K562 (cell line): ENCODE measurements at regions not wholly inside any gene's neighbourhood (a gene's known extent, or its start where the extent isn't known, plus 50 kb on each side); places are given as distances from the start of the nearest gene placed in this dataset.

Experiments used
- ATAC-seq: fragments of 200-7000 bp; cut with Tn5 transposase; 3 replicates; pipeline ENCODE4 v1.9.1; 2020; ENCODE audit warnings: moderate library complexity
- BruUV-seq: library from RNA; stranded (reverse); fragments of 400-500 nt; replicated peaks from 2 replicates; lab custom pipeline; 2021; lab: Mats Ljungman, UMichigan
- CTCF ChIA-PET: fragments of 300-600 bp; formaldehyde crosslinking; extraction: SDS; loops from one replicate; lab custom pipeline; 2021; ENCODE audit warnings: low intra/inter-chr PET ratio; lab: Yijun Ruan, JAX
- POLR2A ChIA-PET: fragments of 300-600, 350-650 bp; sonication (Branson Sonifier 250); formaldehyde crosslinking; extraction: SDS; loops from one replicate; lab custom pipeline; 2021; ENCODE audit warnings: antibody characterized with exemption, inconsistent platforms; lab: Yijun Ruan, JAX
- DNase-seq, 4 experiments: peaks; one replicate each; pipeline versions ENCODE4 v3.0.0 to v3.0.0-alpha.2; 2011 to 2018; ENCODE audit warnings: low spot score in 3 of 4, mixed read lengths in 3 of 4; ENCODE audit errors: extremely low read depth in 1 of 4
- FAIRE-seq: peaks from 2 replicates; lab custom pipeline; 2011; peaks lifted over from hg19 to GRCh38; lab: Jason Lieb, UNC
- H2AFZ ChIP-seq: 2 replicates; pipeline ENCODE4 v1.6.0; 2011; ENCODE audit warnings: low read depth, low read length, control low read depth, inconsistent platforms
- H3K27ac ChIP-seq: fragments of 200-600 bp; 3 replicates; pipeline ENCODE4 v1.8.0; 2011; ENCODE audit warnings: low read depth, mild to moderate bottlenecking, control low read depth, inconsistent platforms, low read length, moderate library complexity, mixed read lengths; ENCODE audit errors: extremely low read depth
- H3K27me3 ChIP-seq, 2 experiments: fragments of 300-600 bp in 1 of 2; 2 replicates in 1 of 2; 3 replicates in 1 of 2; pipeline versions ENCODE4 v1.6.0 to v1.8.0; 2011; ENCODE audit warnings: inconsistent platforms in 2 of 2, low read length in 2 of 2, mild to moderate bottlenecking in 1 of 2, mixed read lengths in 1 of 2, moderate library complexity in 1 of 2; ENCODE audit not compliant: control insufficient read depth in 2 of 2, insufficient read depth in 2 of 2
- H3K36me3 ChIP-seq: fragments of 300-600 bp; 3 replicates; pipeline ENCODE4 v1.8.0; 2011; ENCODE audit warnings: mild to moderate bottlenecking, low read length, inconsistent platforms; ENCODE audit not compliant: control insufficient read depth, insufficient read depth
- H3K4me1 ChIP-seq, 2 experiments: fragments of 200-600 bp in 1 of 2; replicated peaks in 1 of 2; 2 replicates in 1 of 2; 3 replicates in 1 of 2; pipeline versions ENCODE4 v1.5.1 to v1.8.0; 2011; ENCODE audit warnings: inconsistent platforms in 2 of 2, low read length in 2 of 2, mild to moderate bottlenecking in 1 of 2, mixed read lengths in 1 of 2, moderate library complexity in 1 of 2; ENCODE audit not compliant: control insufficient read depth in 2 of 2, insufficient read depth in 2 of 2
- H3K4me2 ChIP-seq: 2 replicates; pipeline ENCODE4 v1.6.1; 2011; ENCODE audit warnings: low read length, control low read depth, inconsistent platforms, mixed read lengths; ENCODE audit not compliant: insufficient read depth
- H3K4me3 ChIP-seq: fragments of 200-600 bp; sonication (generic), shearing (Covaris generic); 2 replicates; pipeline ENCODE4 v1.5.1; 2016; ENCODE audit warnings: control low read depth, inconsistent platforms
- H3K79me2 ChIP-seq: fragments of 200-600 bp; 3 replicates; pipeline ENCODE4 v1.8.0; 2011; ENCODE audit warnings: low read length, inconsistent platforms; ENCODE audit not compliant: control insufficient read depth, insufficient read depth
- H3K9ac ChIP-seq, 2 experiments: 2 replicates each; pipeline versions ENCODE4 v1.6.0 to v1.6.1; 2011; ENCODE audit warnings: low read depth in 2 of 2, low read length in 2 of 2, control low read depth in 1 of 2, inconsistent platforms in 1 of 2, mild to moderate bottlenecking in 1 of 2, mixed read lengths in 1 of 2; ENCODE audit not compliant: insufficient read depth in 1 of 2
- H3K9me1 ChIP-seq: one replicate; pipeline ENCODE4 v1.6.0; 2011; ENCODE audit warnings: inconsistent platforms, mild to moderate bottlenecking, low read length, moderate library complexity; ENCODE audit not compliant: control insufficient read depth, insufficient read depth
- H3K9me3 ChIP-seq: replicated peaks from 2 replicates; pipeline ENCODE4 v1.5.1; 2011; ENCODE audit warnings: low read depth, low read length, inconsistent platforms; ENCODE audit not compliant: control insufficient read depth, insufficient read depth
- H4K20me1 ChIP-seq: replicated peaks from 2 replicates; pipeline ENCODE4 v1.6.1; 2011; ENCODE audit warnings: low read length, inconsistent platforms, mixed read lengths; ENCODE audit not compliant: control insufficient read depth, insufficient read depth
- FOXK2 ChIP-seq, 2 experiments: fragments of 450-650 bp; IDR thresholded peaks in 1 of 2; conservative IDR thresholded peaks in 1 of 2; 2 replicates each; pipeline ENCODE4 v1.6.1; 2016; ENCODE audit warnings: low read depth in 2 of 2, mild to moderate bottlenecking in 1 of 2
- MECOM ChIP-seq: fragments of 250-450 bp; sonication (Bioruptor Pico); IDR thresholded peaks from 2 replicates; pipeline ENCODE4 v1.8.0; 2022; ENCODE audit warnings: inconsistent platforms
- PHTF2 ChIP-seq: fragments of 250-450 bp; sonication (Bioruptor Pico); IDR thresholded peaks from 2 replicates; pipeline ENCODE4 v1.5.0; 2021; ENCODE audit warnings: mild to moderate bottlenecking
- WGBS: fragments of 100-300 bp; shearing (Covaris generic); methylation state at CpG from one replicate; pipeline ENCODE4 v1.1.6; 2016; ENCODE audit warnings: low coverage, mixed read lengths; ENCODE audit not compliant: insufficient coverage; ENCODE audit errors: missing lambda C conversion rate; 5-methylcytosine and 5-hydroxymethylcytosine counted together
- in situ Hi-C: fragments of 300-500 bp; cut with MboI; formaldehyde crosslinking; loops from 4 replicates; pipeline ENCODE4 v1.15.0; 2018; ENCODE audit warnings: inconsistent platforms, mixed read lengths
- intact Hi-C: fragments of 100-400 bp; cut with micrococcal nuclease; formaldehyde crosslinking; loops from 2 replicates; pipeline ENCODE4 v1.14.2; 2022
- TF ChIP-seq, protein P1 (sequence below), 2 experiments: fragments of 450-650 bp in 1 of 2; sonication (generic) in 1 of 2; formaldehyde crosslinking in 1 of 2; IDR thresholded peaks; 2 replicates each; pipeline versions ENCODE4 v1.7.1 to v1.9.0; 2016 to 2022; ENCODE audit warnings: inconsistent platforms in 1 of 2, mild to moderate bottlenecking in 1 of 2, missing genetic modification reagents in 1 of 2

DNA sequence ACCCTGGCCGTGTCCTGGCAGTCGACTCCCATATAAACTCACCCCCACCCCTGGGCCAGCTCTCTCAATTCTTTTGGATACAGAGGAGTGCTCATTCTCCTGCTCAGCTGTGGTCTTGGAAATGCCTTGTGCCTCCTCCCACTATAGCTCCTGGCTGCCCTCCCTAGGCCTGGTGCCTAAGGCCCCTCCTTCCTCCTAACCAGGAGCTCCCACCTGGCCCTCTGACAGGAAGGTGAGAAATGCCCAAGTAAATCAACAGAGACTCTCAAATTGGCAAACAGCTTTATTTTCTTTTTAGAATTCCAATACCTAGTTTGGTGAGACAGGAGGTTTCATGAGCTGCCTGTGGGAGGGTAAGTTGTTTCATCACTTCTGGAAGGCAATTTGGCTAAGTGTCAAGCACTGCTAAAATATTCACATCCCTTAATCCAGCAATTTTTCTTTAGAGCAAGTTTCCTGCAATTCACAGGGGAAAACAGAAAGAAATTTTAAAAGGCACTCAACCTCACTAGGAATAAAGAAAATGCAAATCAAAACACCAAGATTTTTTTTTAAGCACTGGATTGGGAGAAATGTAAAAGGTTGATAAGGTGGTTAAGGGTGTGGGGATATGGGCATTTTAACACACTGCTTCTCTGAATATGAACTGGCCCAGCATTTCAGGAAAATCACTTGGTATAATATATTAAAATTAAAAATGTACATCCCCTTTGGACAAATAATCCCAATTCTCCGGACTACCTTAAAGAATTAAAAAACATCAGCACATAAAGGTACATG lies 209.7 kb upstream of the ARHGAP20 start:
- H3K36me3 ChIP-seq, result no peaks in the 10 kb centered on the region
- BruUV-seq, result no TSS peak
- ChIA-PET CTCF (no interaction called here), POLR2A (no interaction called here)
- no peak overlapping the region for H3K4me2 ChIP-seq
- in situ Hi-C loops, result no loop called here
- DNase-seq (no peak), FAIRE-seq (no peak), ATAC-seq (no peak)
- H3K4me3 ChIP-seq, result no peak overlapping the region
- no peak overlapping the region for H3K9ac ChIP-seq
- intact Hi-C loops, result no loop called here
- no peaks in the 10 kb centered on the region for H4K20me1 ChIP-seq
- no peaks in the 10 kb centered on the region for H3K27me3 ChIP-seq
- WGBS, result 0% methylated on average over 3 of the region's 3 CpGs
- no peaks in the 10 kb centered on the region for H3K79me2 ChIP-seq
- H3K9me3 ChIP-seq, result no peaks in the 10 kb centered on the region
- no peak overlapping the region for H2AFZ ChIP-seq
- no peak overlapping the region for H3K27ac ChIP-seq
- no peaks in the 10 kb centered on the region for H3K9me1 ChIP-seq
- H3K4me1 ChIP-seq, result no peaks in the 10 kb centered on the region
- no peak for TF ChIP-seq FOXK2 (conservative IDR thresholded peaks at IDR 0.05 in 1 of 2, IDR thresholded peaks at IDR 0.05 in 1 of 2; ENCODE audit: low read depth in 2 of 2)
- TF ChIP-seq, protein P1, sequence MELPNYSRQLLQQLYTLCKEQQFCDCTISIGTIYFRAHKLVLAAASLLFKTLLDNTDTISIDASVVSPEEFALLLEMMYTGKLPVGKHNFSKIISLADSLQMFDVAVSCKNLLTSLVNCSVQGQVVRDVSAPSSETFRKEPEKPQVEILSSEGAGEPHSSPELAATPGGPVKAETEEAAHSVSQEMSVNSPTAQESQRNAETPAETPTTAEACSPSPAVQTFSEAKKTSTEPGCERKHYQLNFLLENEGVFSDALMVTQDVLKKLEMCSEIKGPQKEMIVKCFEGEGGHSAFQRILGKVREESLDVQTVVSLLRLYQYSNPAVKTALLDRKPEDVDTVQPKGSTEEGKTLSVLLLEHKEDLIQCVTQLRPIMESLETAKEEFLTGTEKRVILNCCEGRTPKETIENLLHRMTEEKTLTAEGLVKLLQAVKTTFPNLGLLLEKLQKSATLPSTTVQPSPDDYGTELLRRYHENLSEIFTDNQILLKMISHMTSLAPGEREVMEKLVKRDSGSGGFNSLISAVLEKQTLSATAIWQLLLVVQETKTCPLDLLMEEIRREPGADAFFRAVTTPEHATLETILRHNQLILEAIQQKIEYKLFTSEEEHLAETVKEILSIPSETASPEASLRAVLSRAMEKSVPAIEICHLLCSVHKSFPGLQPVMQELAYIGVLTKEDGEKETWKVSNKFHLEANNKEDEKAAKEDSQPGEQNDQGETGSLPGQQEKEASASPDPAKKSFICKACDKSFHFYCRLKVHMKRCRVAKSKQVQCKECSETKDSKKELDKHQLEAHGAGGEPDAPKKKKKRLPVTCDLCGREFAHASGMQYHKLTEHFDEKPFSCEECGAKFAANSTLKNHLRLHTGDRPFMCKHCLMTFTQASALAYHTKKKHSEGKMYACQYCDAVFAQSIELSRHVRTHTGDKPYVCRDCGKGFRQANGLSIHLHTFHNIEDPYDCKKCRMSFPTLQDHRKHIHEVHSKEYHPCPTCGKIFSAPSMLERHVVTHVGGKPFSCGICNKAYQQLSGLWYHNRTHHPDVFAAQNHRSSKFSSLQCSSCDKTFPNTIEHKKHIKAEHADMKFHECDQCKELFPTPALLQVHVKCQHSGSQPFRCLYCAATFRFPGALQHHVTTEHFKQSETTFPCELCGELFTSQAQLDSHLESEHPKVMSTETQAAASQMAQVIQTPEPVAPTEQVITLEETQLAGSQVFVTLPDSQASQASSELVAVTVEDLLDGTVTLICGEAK (IDR thresholded peaks at IDR 0.05), result no peak
- TF ChIP-seq, protein P1 (CRISPR knock-in tag; IDR thresholded peaks at IDR 0.05), result no peak
- no peak for TF ChIP-seq MECOM (CRISPR knock-in tag)
- no peak for TF ChIP-seq PHTF2 (CRISPR knock-in tag)
